Fibroblast of mammary gland (primary cell): ENCODE measurements at regions not wholly inside any gene's neighbourhood (a gene's known extent, or its start where the extent isn't known, plus 50 kb on each side); places are given as distances from the start of the nearest gene placed in this dataset.

Experiments
- DNase-seq: peaks from one replicate; pipeline ENCODE4 v3.0.0-alpha.2; 2010; ENCODE audit warnings: low read depth
- H3K4me3 ChIP-seq: 2 replicates; pipeline ENCODE4 v1.5.1; 2011; ENCODE audit warnings: low read depth, mild to moderate bottlenecking, low read length, moderate library complexity; ENCODE audit not compliant: control insufficient read depth
- CTCF ChIP-seq: conservative IDR thresholded peaks from 2 replicates; pipeline ENCODE4 v1.5.1; 2011; ENCODE audit warnings: low read depth, low read length, inconsistent platforms; ENCODE audit not compliant: control insufficient read depth, insufficient read depth

GRCh38 chr2:234690569-234691213 lies 193.8 kb upstream of the ARL4C start:
- peak; percentile 47 for DNase-seq
- TF ChIP-seq CTCF = no peak
- H3K4me3 ChIP-seq = no peak overlapping the region

- DNase-seq = no peak
- H3K4me3 ChIP-seq = no peak overlapping the region
- TF ChIP-seq CTCF = no peak
These were observed 193.1 kb upstream of the ARL4C start for GRCh38 chr2:234689911-234690379.

- no peak overlapping the region for H3K4me3 ChIP-seq
- TF ChIP-seq CTCF = no peak
- DNase-seq = no peak
These were observed 191.0 kb upstream of the ARL4C start for GRCh38 chr2:234687718-234688475.

GRCh38 chr2:234686088-234686890 lies 189.4 kb upstream of the ARL4C start:
- TF ChIP-seq CTCF = no peak
- H3K4me3 ChIP-seq = no peak overlapping the region
- no peak for DNase-seq

- no peak for DNase-seq
- H3K4me3 ChIP-seq = no peak overlapping the region
- TF ChIP-seq CTCF = no peak
These were observed 187.6 kb upstream of the ARL4C start for GRCh38 chr2:234684466-234684865.

GRCh38 chr2:234683950-234684349 lies 187.1 kb upstream of the ARL4C start:
- H3K4me3 ChIP-seq = no peak overlapping the region
- TF ChIP-seq CTCF = no peak
- no peak for DNase-seq
